IPS-18a (cell line): ENCODE measurements at regions not wholly inside any gene's neighbourhood (a gene's known extent, or its start where the extent isn't known, plus 50 kb on each side); places are given as distances from the start of the nearest gene placed in this dataset.

Experiments used
- H3K27ac ChIP-seq: one replicate; pipeline ENCODE4 v1.5.1; 2013; ENCODE audit warnings: low read length
- H3K27me3 ChIP-seq: one replicate; pipeline ENCODE4 v1.6.1; 2013; ENCODE audit warnings: mild to moderate bottlenecking, low read length; ENCODE audit not compliant: control insufficient read depth, insufficient read depth
- H3K36me3 ChIP-seq: one replicate; pipeline ENCODE4 v1.6.1; 2013; ENCODE audit warnings: low read depth, low read length; ENCODE audit not compliant: control insufficient read depth
- H3K4me1 ChIP-seq: one replicate; pipeline ENCODE4 v1.6.1; 2013; ENCODE audit warnings: low read depth, low read length; ENCODE audit not compliant: control insufficient read depth
- H3K4me3 ChIP-seq: one replicate; pipeline ENCODE4 v1.5.1; 2013; ENCODE audit warnings: low read length
- H3K9ac ChIP-seq: one replicate; pipeline ENCODE4 v1.6.1; 2013; ENCODE audit warnings: mild to moderate bottlenecking, low read length, moderate library complexity
- H3K9me3 ChIP-seq: one replicate; pipeline ENCODE4 v1.6.1; 2013; ENCODE audit warnings: low read depth, low read length; ENCODE audit not compliant: control insufficient read depth

DNA sequence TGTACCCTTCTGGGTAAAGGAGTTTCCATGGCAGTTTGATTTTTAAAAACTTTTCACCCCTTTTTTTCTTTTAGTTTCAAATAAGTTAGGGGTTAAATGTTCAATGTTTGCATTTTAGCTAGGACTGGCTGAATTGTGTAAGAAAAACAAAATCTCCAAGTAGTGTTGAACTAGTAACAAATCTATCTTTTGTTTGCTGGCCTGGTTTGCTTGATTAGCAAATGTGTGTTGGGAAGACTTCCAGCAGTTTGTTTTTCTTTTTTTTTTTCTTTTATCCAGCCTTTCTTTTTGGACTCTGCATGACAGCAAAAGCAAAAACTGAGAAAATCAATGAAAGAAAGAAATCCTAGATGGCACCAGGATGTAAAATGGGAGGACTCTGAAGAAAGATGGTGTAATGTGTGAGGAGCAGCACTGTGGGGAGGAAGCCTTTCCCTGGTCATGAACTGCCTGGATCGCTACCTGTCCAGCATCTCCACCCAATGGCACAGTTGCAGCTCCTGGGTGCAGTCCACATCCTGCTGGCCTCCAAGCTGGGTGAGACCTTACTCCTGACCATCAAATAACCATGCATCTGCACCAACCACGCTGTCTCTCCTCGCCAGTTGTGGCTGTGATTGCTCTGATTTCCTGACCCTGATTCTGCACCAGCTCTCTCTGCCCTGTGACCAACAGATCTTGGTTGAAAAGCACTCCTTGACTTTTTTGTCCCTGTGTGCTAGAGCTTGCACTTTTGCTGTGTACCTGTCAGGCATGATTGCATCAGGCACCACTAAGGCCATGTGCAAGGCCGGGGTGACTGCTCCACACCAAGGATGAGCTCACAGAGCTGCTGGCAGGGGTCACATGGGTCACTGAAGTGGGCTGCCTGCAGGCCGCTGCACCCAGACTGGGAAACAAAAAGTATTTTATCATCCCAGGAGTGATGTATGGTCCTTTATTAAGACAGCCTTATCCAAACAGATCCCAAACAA lies 71.2 kb upstream of the ZNF236 start:
- no peak overlapping the region for H3K4me3 ChIP-seq
- no peaks in the 10 kb centered on the region for H3K27me3 ChIP-seq
- peaks cover 28% of the 10 kb centered on the region for H3K9me3 ChIP-seq
- H3K36me3 ChIP-seq = no peaks in the 10 kb centered on the region
- no peak overlapping the region for H3K27ac ChIP-seq
- no peak overlapping the region for H3K9ac ChIP-seq
- no peaks in the 10 kb centered on the region for H3K4me1 ChIP-seq

DNA sequence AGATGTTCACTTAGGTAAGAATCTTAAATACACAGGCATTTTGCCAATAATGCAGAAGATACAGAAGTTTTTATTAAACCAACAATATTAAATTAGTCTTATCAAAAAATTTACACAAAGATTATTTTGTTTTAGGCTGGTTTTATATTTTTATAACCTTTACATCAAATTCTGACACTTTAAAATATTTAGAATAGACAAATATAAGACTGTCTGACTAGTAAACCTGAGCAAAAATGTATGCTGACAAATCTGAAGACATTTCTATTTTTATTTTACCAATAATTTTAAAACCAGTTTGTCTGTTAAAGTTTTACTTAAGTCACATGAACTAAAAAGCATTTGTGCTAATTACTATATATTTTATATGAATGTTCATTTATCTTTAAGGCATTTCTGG lies 72.1 kb upstream of the ZNF236 start:
- Histone ChIP-seq H3K9ac (no peak overlapping the region), H3K27ac (no peak overlapping the region), H3K27me3 (no peaks in the 10 kb centered on the region), H3K36me3 (no peaks in the 10 kb centered on the region), H3K4me1 (no peaks in the 10 kb centered on the region), H3K4me3 (no peak overlapping the region), H3K9me3 (peaks cover 32% of the 10 kb centered on the region)

DNA sequence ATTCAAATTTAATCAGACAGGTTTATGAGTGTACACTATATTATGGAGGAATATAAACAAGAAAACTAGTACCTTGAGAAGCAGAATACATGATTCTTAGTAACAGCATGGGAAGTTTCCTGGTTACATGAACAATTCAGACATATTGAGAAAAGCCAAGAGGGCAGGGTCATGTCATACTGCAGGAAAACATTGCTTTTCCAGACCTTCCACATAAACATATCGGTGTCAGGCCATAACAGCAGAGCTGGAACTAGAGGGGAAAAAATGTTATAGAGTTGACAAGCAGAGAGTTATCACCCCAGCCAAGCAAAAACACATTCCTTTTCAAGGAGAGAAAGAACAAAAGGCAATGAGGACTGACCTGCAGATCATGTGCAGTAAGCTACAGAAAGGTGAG lies 74.7 kb upstream of the ZNF236 start:
- Histone ChIP-seq H3K4me3 (no peak overlapping the region), H3K9me3 (peaks cover 32% of the 10 kb centered on the region), H3K36me3 (no peaks in the 10 kb centered on the region), H3K4me1 (no peaks in the 10 kb centered on the region), H3K27ac (no peak overlapping the region), H3K27me3 (no peaks in the 10 kb centered on the region), H3K9ac (no peak overlapping the region)

DNA sequence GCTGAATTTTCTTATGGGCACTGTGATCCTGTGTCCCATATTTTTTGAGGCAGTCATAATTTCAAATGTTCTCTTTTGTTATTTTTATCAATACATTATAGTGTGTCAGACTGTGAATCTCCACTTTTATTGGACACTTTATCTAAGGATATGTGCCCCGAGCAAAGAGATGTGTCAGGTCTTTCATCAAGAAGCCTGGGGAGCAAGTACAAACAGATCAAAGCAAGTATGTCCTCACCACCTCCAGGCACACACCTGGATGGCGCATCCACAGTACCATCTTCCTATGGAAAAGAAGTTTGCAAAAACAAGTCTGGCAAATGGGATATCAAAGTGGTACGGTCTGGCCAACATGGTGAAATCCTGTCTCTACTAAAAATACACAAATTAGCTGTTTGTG lies 81.0 kb upstream of the ZNF236 start:
- Histone ChIP-seq H3K27ac (no peak overlapping the region), H3K27me3 (no peaks in the 10 kb centered on the region), H3K4me1 (no peaks in the 10 kb centered on the region), H3K36me3 (no peaks in the 10 kb centered on the region), H3K9ac (no peak overlapping the region), H3K4me3 (no peak overlapping the region), H3K9me3 (peaks cover 5% of the 10 kb centered on the region)

GRCh38 chr18:76736309-76736708 lies 86.0 kb upstream of the ZNF236 start:
- Histone ChIP-seq H3K4me3 (no peak overlapping the region), H3K9me3 (no peaks in the 10 kb centered on the region), H3K36me3 (no peaks in the 10 kb centered on the region)

GRCh38 chr18:76730901-76731300 lies 91.5 kb upstream of the ZNF236 start:
- no peaks in the 10 kb centered on the region for H3K27me3 ChIP-seq
- H3K36me3 ChIP-seq = no peaks in the 10 kb centered on the region
- H3K27ac ChIP-seq = no peak overlapping the region
- no peaks in the 10 kb centered on the region for H3K9me3 ChIP-seq
- no peak overlapping the region for H3K9ac ChIP-seq
- H3K4me1 ChIP-seq = peaks cover 5% of the 10 kb centered on the region
- no peak overlapping the region for H3K4me3 ChIP-seq

More at GRCh38 chr18:76736309-76736708, 86.0 kb upstream of the ZNF236 start:
- Histone ChIP-seq H3K27ac (no peak overlapping the region), H3K4me1 (peaks cover 5% of the 10 kb centered on the region), H3K9ac (no peak overlapping the region), H3K27me3 (no peaks in the 10 kb centered on the region)

- H3K9me3 ChIP-seq = no peaks in the 10 kb centered on the region
- H3K4me1 ChIP-seq = no peaks in the 10 kb centered on the region
- H3K9ac ChIP-seq = no peak overlapping the region
- no peaks in the 10 kb centered on the region for H3K36me3 ChIP-seq
- no peak overlapping the region for H3K27ac ChIP-seq
- no peaks in the 10 kb centered on the region for H3K27me3 ChIP-seq
- H3K4me3 ChIP-seq = no peak overlapping the region
Observed at GRCh38 chr18:76727589-76727988, 94.8 kb upstream of the ZNF236 start.

GRCh38 chr18:76725445-76725844 lies 96.9 kb upstream of the ZNF236 start:
- H3K36me3 ChIP-seq = no peaks in the 10 kb centered on the region
- no peaks in the 10 kb centered on the region for H3K9me3 ChIP-seq
- H3K4me3 ChIP-seq = no peak overlapping the region
- H3K4me1 ChIP-seq = no peaks in the 10 kb centered on the region
- H3K27ac ChIP-seq = no peak overlapping the region
- no peaks in the 10 kb centered on the region for H3K27me3 ChIP-seq
- H3K9ac ChIP-seq = no peak overlapping the region

GRCh38 chr18:76722224-76723061 lies 99.9 kb upstream of the ZNF236 start:
- Histone ChIP-seq H3K27me3 (no peaks in the 10 kb centered on the region), H3K4me3 (no peak overlapping the region), H3K4me1 (no peaks in the 10 kb centered on the region), H3K36me3 (no peaks in the 10 kb centered on the region), H3K9ac (no peak overlapping the region), H3K27ac (no peak overlapping the region), H3K9me3 (no peaks in the 10 kb centered on the region)

GRCh38 chr18:76721207-76721996 lies 101.0 kb upstream of the ZNF236 start:
- H3K27me3 ChIP-seq = no peaks in the 10 kb centered on the region
- no peaks in the 10 kb centered on the region for H3K36me3 ChIP-seq
- no peak overlapping the region for H3K27ac ChIP-seq
- H3K4me3 ChIP-seq = no peak overlapping the region
- H3K9ac ChIP-seq = no peak overlapping the region
- no peaks in the 10 kb centered on the region for H3K9me3 ChIP-seq
- no peaks in the 10 kb centered on the region for H3K4me1 ChIP-seq

- Histone ChIP-seq H3K4me1 (no peaks in the 10 kb centered on the region), H3K9ac (no peak overlapping the region), H3K27me3 (no peaks in the 10 kb centered on the region), H3K4me3 (no peak overlapping the region), H3K9me3 (no peaks in the 10 kb centered on the region), H3K36me3 (no peaks in the 10 kb centered on the region), H3K27ac (no peak overlapping the region)
Observed at GRCh38 chr18:76720683-76721082, 101.7 kb upstream of the ZNF236 start.
